GM19372 (cell line): ENCODE measurements at regions not wholly inside any gene's neighbourhood (a gene's known extent, or its start where the extent isn't known, plus 50 kb on each side); places are given as distances from the start of the nearest gene placed in this dataset.

ENCODE experiments used
- ATAC-seq: cut with Tn5 transposase; IDR thresholded peaks from one replicate; pipeline ENCODE4 v1.9.1; 2021; ENCODE audit warnings: mild to moderate bottlenecking, low read depth, moderate library complexity; ENCODE audit not compliant: unreplicated experiment

GRCh38 chr12:107223821-107224220 is 130.5 kb upstream of the CRY1 start:
- no peak for ATAC-seq

- ATAC-seq: no peak
These were observed 132.3 kb upstream of the CRY1 start for GRCh38 chr12:107225635-107226034.

- no peak for ATAC-seq
These were observed 132.8 kb upstream of the CRY1 start for GRCh38 chr12:107226126-107226525.

GRCh38 chr12:107228076-107228475 is 134.7 kb upstream of the CRY1 start:
- ATAC-seq: no peak

- ATAC-seq: no peak
These were observed 136.5 kb upstream of the CRY1 start for GRCh38 chr12:107229827-107230226.

- ATAC-seq: no peak
These were observed 138.0 kb upstream of the CRY1 start for GRCh38 chr12:107231303-107231702.

- ATAC-seq: no peak
These were observed 140.2 kb upstream of the CRY1 start for GRCh38 chr12:107233551-107233950.

- no peak for ATAC-seq
These were observed 142.3 kb upstream of the CRY1 start for GRCh38 chr12:107235600-107235999.

- no peak for ATAC-seq
These were observed 143.6 kb upstream of the CRY1 start for GRCh38 chr12:107236824-107237511.

GRCh38 chr12:107238296-107238695 is 144.9 kb upstream of the CRY1 start:
- no peak for ATAC-seq

GRCh38 chr12:107241411-107241810 is 148.1 kb upstream of the CRY1 start:
- ATAC-seq: no peak

GRCh38 chr12:107242189-107242588 is 148.8 kb upstream of the CRY1 start:
- ATAC-seq: no peak

- ATAC-seq: no peak
These were observed 150.0 kb upstream of the CRY1 start for GRCh38 chr12:107243341-107243740.

GRCh38 chr12:107244584-107244983 is 151.2 kb upstream of the CRY1 start:
- ATAC-seq: no peak

- no peak for ATAC-seq
These were observed 154.3 kb upstream of the CRY1 start for GRCh38 chr12:107247650-107248049.

- no peak for ATAC-seq
These were observed 154.8 kb upstream of the CRY1 start for GRCh38 chr12:107248187-107248586.

GRCh38 chr12:107251288-107251687 is 157.9 kb upstream of the CRY1 start:
- no peak for ATAC-seq

- no peak for ATAC-seq
These were observed 160.0 kb upstream of the CRY1 start for GRCh38 chr12:107253361-107253760.

- ATAC-seq: no peak
These were observed 161.0 kb upstream of the CRY1 start for GRCh38 chr12:107254258-107254856.

GRCh38 chr12:107258780-107259179 is 165.4 kb upstream of the CRY1 start:
- no peak for ATAC-seq

GRCh38 chr12:107263980-107264379 is 170.6 kb upstream of the CRY1 start:
- ATAC-seq: no peak

GRCh38 chr12:107264667-107265066 is 171.3 kb upstream of the CRY1 start:
- ATAC-seq: no peak
